ENCODE measurements at regions not wholly inside any gene's neighbourhood (a gene's known extent, or its start where the extent isn't known, plus 50 kb on each side); places are given as distances from the start of the nearest gene placed in this dataset.

- Histone ChIP-seq H3K4me2 (ENCODE audit: low read depth, low read length) (no peak overlapping the region), H3K27me3 (ENCODE audit: control insufficient read depth in 1 of 2, insufficient read depth in 2 of 2, low read length in 2 of 2) (no peaks in the 10 kb centered on the region), H4K20me1 (ENCODE audit: insufficient read depth, low read length) (no peaks in the 10 kb centered on the region), H3K9me3 (ENCODE audit: low read length) (no peaks in the 10 kb centered on the region), H3K9ac (ENCODE audit: insufficient read depth, low read depth, low read length) (no peak overlapping the region), H2AFZ (ENCODE audit: low read length) (no peak overlapping the region), H3K4me1 (ENCODE audit: insufficient read depth, low read length) (no peaks in the 10 kb centered on the region), H3K27ac (ENCODE audit: extremely low read length, insufficient read depth, low read length) (no peak overlapping the region), H3K79me2 (ENCODE audit: insufficient read depth, low read length) (no peaks in the 10 kb centered on the region), H3K4me3 (replicated peaks in 1 of 3; ENCODE audit: insufficient read depth in 1 of 3, low read depth in 2 of 3, low read length in 3 of 3) (no peak overlapping the region), H3K36me3 (replicated peaks in 1 of 2; ENCODE audit: control insufficient read depth in 1 of 2, insufficient read depth in 2 of 2, low read length in 2 of 2) (no peaks in the 10 kb centered on the region)
- intact Hi-C loops (cut with micrococcal nuclease; ENCODE audit: unreplicated experiment) (no loop called here), in situ Hi-C loops (cut with HindIII; ENCODE audit: extremely low pct_ligation_motif_present, low pct_unique_long_range_greater_than_20kb) (no loop called here)
- no peak for FAIRE-seq
- TF ChIP-seq HNF4A (CRISPR knock-in tag; IDR thresholded peaks at IDR 0.05), result no peak
- TF ChIP-seq CEBPB (IDR thresholded peaks at IDR 0.05; ENCODE audit: borderline replicate concordance, low read depth, low read length), result no peak
- no peak for TF ChIP-seq POGK (CRISPR knock-in tag; conservative IDR thresholded peaks at IDR 0.05)
- DNase-seq (ENCODE audit: low spot score), result no peak
- no peak for ATAC-seq
- POLR2A ChIA-PET, result no interaction called here
- CTCF ChIA-PET (ENCODE audit: low intra/inter-chr PET ratio, low total read pairs), result no interaction called here
- no TSS peak for BruUV-seq (replicated peaks)
- WGBS (ENCODE audit: low lambda C conversion rate), result 1% methylated on average over 2 of the region's 2 CpGs
Measured at GRCh38 chr6:74762841-74763240, 443.0 kb downstream of the COL12A1 start.

GRCh38 chr6:74757813-74758212 lies 448.0 kb downstream of the COL12A1 start:
- POLR2A ChIA-PET, result no interaction called here
- H3K27me3 ChIP-seq (ENCODE audit: control insufficient read depth in 1 of 2, insufficient read depth in 2 of 2, low read length in 2 of 2), result no peaks in the 10 kb centered on the region
- TF ChIP-seq LBX2 (CRISPR knock-in tag; IDR thresholded peaks at IDR 0.05; ENCODE audit: borderline replicate concordance), result no peak
- TF ChIP-seq ZNF577 (CRISPR knock-in tag; IDR thresholded peaks at IDR 0.05; ENCODE audit: borderline replicate concordance, low read depth), result no peak
- TF ChIP-seq ZNF674 (CRISPR knock-in tag; IDR thresholded peaks at IDR 0.05; ENCODE audit: low read depth), result no peak
- no peak for TF ChIP-seq GABPB1 (CRISPR knock-in tag; IDR thresholded peaks at IDR 0.05)
- no peak for TF ChIP-seq ELF3 (CRISPR knock-in tag; IDR thresholded peaks at IDR 0.05)
- no peak for TF ChIP-seq ZNF282 (IDR thresholded peaks at IDR 0.05; ENCODE audit: partially characterized antibody)
- no peak for TF ChIP-seq PHF5A (CRISPR knock-in tag; IDR thresholded peaks at IDR 0.05; ENCODE audit: low read depth, unreplicated experiment)
- no peak for TF ChIP-seq MTA1 (CRISPR knock-in tag; IDR thresholded peaks at IDR 0.05; ENCODE audit: borderline replicate concordance)
- no peak for TF ChIP-seq HNRNPL (IDR thresholded peaks at IDR 0.05; ENCODE audit: low read depth, low read length)
- TF ChIP-seq TBX3 (IDR thresholded peaks at IDR 0.05; ENCODE audit: borderline replicate concordance), result no peak
- TF ChIP-seq ZBTB10 (CRISPR knock-in tag; IDR thresholded peaks at IDR 0.05; ENCODE audit: borderline replicate concordance), result no peak

More at GRCh38 chr6:74757813-74758212, 448.0 kb downstream of the COL12A1 start:
- Histone ChIP-seq H3K79me2 (ENCODE audit: insufficient read depth, low read length) (no peaks in the 10 kb centered on the region), H3K9me3 (ENCODE audit: low read length) (no peaks in the 10 kb centered on the region), H3K4me1 (ENCODE audit: insufficient read depth, low read length) (no peaks in the 10 kb centered on the region), H2AFZ (ENCODE audit: low read length) (no peak overlapping the region), H4K20me1 (ENCODE audit: insufficient read depth, low read length) (no peaks in the 10 kb centered on the region), H3K4me2 (ENCODE audit: low read depth, low read length) (no peak overlapping the region), H3K9ac (ENCODE audit: insufficient read depth, low read depth, low read length) (no peak overlapping the region), H3K27ac (ENCODE audit: extremely low read length, insufficient read depth, low read length) (no peak overlapping the region), H3K4me3 (replicated peaks in 1 of 3; ENCODE audit: insufficient read depth in 1 of 3, low read depth in 2 of 3, low read length in 3 of 3) (no peak overlapping the region), H3K36me3 (replicated peaks in 1 of 2; ENCODE audit: control insufficient read depth in 1 of 2, insufficient read depth in 2 of 2, low read length in 2 of 2) (no peaks in the 10 kb centered on the region)
- intact Hi-C loops (cut with micrococcal nuclease; ENCODE audit: unreplicated experiment), result no loop called here
- no TSS peak for BruUV-seq (replicated peaks)
- 0% methylated on average over 1 of the region's 1 CpG for WGBS (ENCODE audit: low lambda C conversion rate)
- no peak for DNase-seq (ENCODE audit: low spot score)
- in situ Hi-C loops (cut with HindIII; ENCODE audit: extremely low pct_ligation_motif_present, low pct_unique_long_range_greater_than_20kb), result loop anchor here (10.0 kb wide), 1 partner anchor 447 kb away; the partner anchor contains the start of gene COL12A1
- no peak for ATAC-seq
- no peak for FAIRE-seq
- CTCF ChIA-PET (ENCODE audit: low intra/inter-chr PET ratio, low total read pairs), result no interaction called here

All from HepG2 (cell line).